Peyer's patch (tissue), 4 donors: ENCODE measurements at regions not wholly inside any gene's neighbourhood (a gene's known extent, or its start where the extent isn't known, plus 50 kb on each side); places are given as distances from the start of the nearest gene placed in this dataset.

Experiments
- CTCF ChIP-seq, 6 experiments: fragments of 450-650 bp in 4 of 6; fragments of 200-600 bp in 2 of 6; sonication (generic) in 1 of 6; IDR thresholded peaks; one replicate each; pipeline ENCODE4 v1.5.1; 2017 to 2019; ENCODE audit warnings: antibody characterized with exemption in 6 of 6, mild to moderate bottlenecking in 3 of 6, moderate library complexity in 1 of 6
- POLR2A ChIP-seq, 2 donors: fragments of 450-650 bp; IDR thresholded peaks; one replicate each; pipeline ENCODE4 v1.5.1; 2017; ENCODE audit warnings: antibody characterized with exemption in 2 of 2, mild to moderate bottlenecking in 2 of 2, moderate library complexity in 2 of 2

GRCh38 chr10:83820033-83820432 lies 319.3 kb upstream of the GHITM start:
- TF ChIP-seq POLR2A (IDR thresholded peaks at IDR 0.05) = no peak
- TF ChIP-seq CTCF (IDR thresholded peaks at IDR 0.05) = no peak
